Bronchial epithelial cell (primary cell): ENCODE measurements at regions not wholly inside any gene's neighbourhood (a gene's known extent, or its start where the extent isn't known, plus 50 kb on each side); places are given as distances from the start of the nearest gene placed in this dataset.

ENCODE experiments used
- DNase-seq: peaks from one replicate; pipeline ENCODE4 v3.0.0-alpha.2; 2010; ENCODE audit warnings: low read depth
- FAIRE-seq: peaks from 2 replicates; lab custom pipeline; 2011; peaks lifted over from hg19 to GRCh38; lab: Jason Lieb, UNC
- H3K27me3 ChIP-seq: 2 replicates; pipeline ENCODE4 v1.5.1; 2011; ENCODE audit warnings: low read length; ENCODE audit not compliant: control insufficient read depth, insufficient read depth
- H3K36me3 ChIP-seq: 2 replicates; pipeline ENCODE4 v1.5.1; 2011; ENCODE audit warnings: low read length; ENCODE audit not compliant: control insufficient read depth, insufficient read depth
- H3K4me3 ChIP-seq: 2 replicates; pipeline ENCODE4 v1.5.1; 2011; ENCODE audit warnings: mild to moderate bottlenecking, low read depth, low read length, control low read depth
- CTCF ChIP-seq: IDR thresholded peaks from 2 replicates; pipeline ENCODE4 v1.5.1; 2011; ENCODE audit warnings: mild to moderate bottlenecking, moderate library complexity, low read length, control low read depth, inconsistent platforms; ENCODE audit not compliant: insufficient read depth, severe bottlenecking

GRCh38 chr1:208336137-208336518, 91.9 kb upstream of the PLXNA2 start:
- DNase-seq (no peak), FAIRE-seq (no peak)
- no peak for TF ChIP-seq CTCF
- peaks cover 2% of the 10 kb centered on the region for H3K27me3 ChIP-seq
- no peaks in the 10 kb centered on the region for H3K36me3 ChIP-seq
- no peak overlapping the region for H3K4me3 ChIP-seq

- FAIRE-seq (no peak), DNase-seq (no peak)
- Histone ChIP-seq H3K4me3 (no peak overlapping the region), H3K27me3 (peaks cover 5% of the 10 kb centered on the region), H3K36me3 (no peaks in the 10 kb centered on the region)
- no peak for TF ChIP-seq CTCF
Measured at GRCh38 chr1:208339911-208340310, 95.7 kb upstream of the PLXNA2 start.

- Histone ChIP-seq H3K27me3 (peaks cover 3% of the 10 kb centered on the region), H3K36me3 (no peaks in the 10 kb centered on the region)
- no peak for FAIRE-seq
Measured at GRCh38 chr1:208343226-208343625, 99.0 kb upstream of the PLXNA2 start.

GRCh38 chr1:208344202-208344857, 100.1 kb upstream of the PLXNA2 start:
- Histone ChIP-seq H3K4me3 (no peak overlapping the region), H3K36me3 (no peaks in the 10 kb centered on the region), H3K27me3 (peaks cover 3% of the 10 kb centered on the region)
- no peak for TF ChIP-seq CTCF
- FAIRE-seq (no peak), DNase-seq (no peak)

More at GRCh38 chr1:208343226-208343625, 99.0 kb upstream of the PLXNA2 start:
- H3K4me3 ChIP-seq: no peak overlapping the region
- no peak for DNase-seq
- TF ChIP-seq CTCF: no peak

GRCh38 chr1:208347191-208347590, 103.0 kb upstream of the PLXNA2 start:
- no peak for TF ChIP-seq CTCF
- DNase-seq (no peak), FAIRE-seq (no peak)
- Histone ChIP-seq H3K36me3 (no peaks in the 10 kb centered on the region), H3K4me3 (no peak overlapping the region), H3K27me3 (peaks cover 3% of the 10 kb centered on the region)
